Stimulated activated CD4-positive, alpha-beta T cell treated with anti-CD3 and anti-CD28 coated beads, Interleukin-12 subunit alpha, Interleukin-12 subunit beta, amount 100 ng/mL, for 4 hours (primary cell): ENCODE measurements at regions not wholly inside any gene's neighbourhood (a gene's known extent, or its start where the extent isn't known, plus 50 kb on each side); places are given as distances from the start of the nearest gene placed in this dataset.
"Not testable (repeated sequence)": the region's sequence is repeated elsewhere in the genome, so short reads cannot be mapped to it uniquely, and the experiment has no call there.

Experiments used
- DNase-seq: peaks from one replicate; pipeline ENCODE4 v3.0.0-alpha.2; 2020

DNA sequence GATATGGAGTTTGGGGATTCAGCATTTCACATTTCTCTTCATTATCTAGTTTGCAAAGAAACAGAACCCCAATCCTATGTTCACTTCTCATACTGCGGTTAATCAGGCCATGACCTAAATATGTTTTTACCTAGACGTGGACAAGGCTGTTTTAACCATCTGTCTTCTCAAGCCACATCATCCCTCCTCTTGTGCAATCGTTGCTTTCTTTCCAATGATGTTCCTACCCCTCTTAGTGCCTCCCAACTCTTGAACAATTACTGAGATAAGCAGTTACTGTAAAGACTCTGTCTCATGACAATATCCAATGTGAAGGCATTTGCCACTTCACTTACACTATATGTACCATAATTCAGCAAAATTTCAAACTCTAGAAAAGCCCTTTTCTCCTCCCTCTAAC is 406.2 kb downstream of the LIG4 start:
- DNase-seq = no peak

DNA sequence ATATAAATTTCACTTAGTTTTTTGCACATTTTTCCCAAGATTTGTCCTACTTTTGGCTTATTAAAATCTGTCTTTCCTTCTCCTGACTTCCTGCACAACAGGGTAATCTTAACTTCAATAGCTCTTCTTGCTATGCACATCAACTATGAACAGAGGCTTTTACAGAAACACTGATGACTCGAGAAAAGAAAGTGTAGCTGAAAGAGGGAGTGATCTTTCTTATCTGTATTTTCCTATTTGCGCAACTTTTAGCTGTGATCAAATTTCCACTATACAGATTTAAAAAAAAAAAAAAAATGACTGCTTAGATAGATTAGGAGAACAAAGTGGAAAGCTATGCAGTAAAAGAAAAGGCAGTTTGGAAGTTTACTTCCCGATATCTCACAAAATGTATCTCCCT is 406.9 kb downstream of the LIG4 start:
- DNase-seq = no peak

DNA sequence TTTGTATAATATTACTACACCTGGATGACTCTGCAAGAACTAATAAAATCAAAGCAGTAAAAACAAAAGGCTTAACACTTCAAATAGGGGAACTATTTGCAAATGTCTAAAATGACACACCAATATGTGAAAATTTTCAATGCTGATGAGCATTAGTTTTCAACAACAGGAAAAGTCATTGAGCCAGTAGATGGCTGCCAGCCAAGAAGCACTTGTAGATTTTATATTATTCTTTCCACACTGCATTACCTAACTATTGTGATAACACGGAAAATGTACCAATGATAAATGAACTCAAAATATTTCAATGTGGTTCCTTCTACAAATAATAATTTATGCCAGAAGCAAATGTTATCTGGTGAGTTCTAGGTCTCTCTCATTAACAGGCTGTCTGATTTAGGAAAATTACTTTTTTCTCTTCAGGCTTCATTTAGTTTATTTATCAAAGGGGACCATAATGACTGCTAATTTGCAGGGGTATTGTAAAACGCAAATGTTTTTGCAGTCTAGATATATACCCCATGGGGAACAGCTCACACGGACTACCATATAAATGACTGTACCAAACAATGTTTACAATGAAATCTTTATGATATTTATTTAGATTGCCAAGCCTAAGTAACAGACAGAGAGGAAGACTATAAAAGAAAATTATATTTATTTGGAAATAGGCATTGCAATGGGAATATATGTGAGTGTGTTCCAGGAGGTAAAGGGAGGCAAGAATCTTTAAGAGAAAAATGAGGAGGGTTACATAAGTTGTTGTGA is 407.8 kb downstream of the LIG4 start:
- DNase-seq = no peak

- no peak for DNase-seq
Measured at GRCh38 chr13:107806726-107807125, 408.6 kb downstream of the LIG4 start.

- DNase-seq = no peak
Measured at GRCh38 chr13:107803822-107804495, 411.4 kb downstream of the LIG4 start.

DNA sequence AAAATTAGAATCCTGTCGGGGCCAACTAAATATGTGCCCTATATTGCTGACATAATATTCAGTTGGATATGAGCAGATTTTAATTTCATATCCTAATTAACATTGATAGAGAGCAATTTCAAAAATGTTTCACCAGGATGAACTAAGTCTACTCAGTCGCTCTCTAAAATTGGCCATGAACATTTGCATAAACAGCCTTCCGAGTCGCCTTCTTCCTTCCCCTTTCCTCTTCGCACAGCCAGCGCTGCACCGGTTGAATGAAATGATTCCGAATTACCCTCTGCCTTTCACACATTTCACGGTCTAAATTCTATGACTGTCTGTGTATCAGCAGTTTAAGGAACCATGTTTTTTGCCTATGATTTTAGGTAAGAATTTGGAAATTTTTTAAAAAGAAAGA is 413.7 kb downstream of the LIG4 start:
- DNase-seq = no peak

- DNase-seq = no peak
Measured at GRCh38 chr13:107799001-107799400, 416.3 kb downstream of the LIG4 start.

DNA sequence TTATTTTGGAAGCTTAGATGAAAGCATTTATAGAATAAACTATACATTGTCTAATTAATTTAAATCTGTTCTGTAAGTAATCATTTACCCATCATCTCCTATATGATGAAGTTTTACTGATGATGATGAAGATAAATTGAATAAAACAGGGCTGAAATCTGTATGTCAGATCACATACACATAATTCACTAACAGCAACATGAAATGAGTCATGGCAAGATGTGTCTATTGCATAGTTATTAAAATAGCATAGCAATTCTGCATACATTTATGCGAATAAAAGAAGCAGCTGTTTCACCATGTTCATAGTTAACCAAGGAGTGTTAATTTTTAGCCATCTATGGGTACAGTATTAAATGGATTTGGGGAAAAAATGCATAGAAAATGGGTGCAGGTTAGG is 424.9 kb downstream of the LIG4 start:
- no peak for DNase-seq

- DNase-seq = no peak
Measured at GRCh38 chr13:107788464-107789165, 426.7 kb downstream of the LIG4 start.

- DNase-seq = not testable (repeated sequence)
Measured at GRCh38 chr13:107782646-107783045, 432.7 kb downstream of the LIG4 start.

GRCh38 chr13:107778094-107778493 is 437.2 kb downstream of the LIG4 start:
- DNase-seq = no peak

GRCh38 chr13:107770541-107770940 is 444.8 kb downstream of the LIG4 start:
- no peak for DNase-seq

- no peak for DNase-seq
Measured at GRCh38 chr13:107767119-107767518, 448.2 kb downstream of the LIG4 start.

DNA sequence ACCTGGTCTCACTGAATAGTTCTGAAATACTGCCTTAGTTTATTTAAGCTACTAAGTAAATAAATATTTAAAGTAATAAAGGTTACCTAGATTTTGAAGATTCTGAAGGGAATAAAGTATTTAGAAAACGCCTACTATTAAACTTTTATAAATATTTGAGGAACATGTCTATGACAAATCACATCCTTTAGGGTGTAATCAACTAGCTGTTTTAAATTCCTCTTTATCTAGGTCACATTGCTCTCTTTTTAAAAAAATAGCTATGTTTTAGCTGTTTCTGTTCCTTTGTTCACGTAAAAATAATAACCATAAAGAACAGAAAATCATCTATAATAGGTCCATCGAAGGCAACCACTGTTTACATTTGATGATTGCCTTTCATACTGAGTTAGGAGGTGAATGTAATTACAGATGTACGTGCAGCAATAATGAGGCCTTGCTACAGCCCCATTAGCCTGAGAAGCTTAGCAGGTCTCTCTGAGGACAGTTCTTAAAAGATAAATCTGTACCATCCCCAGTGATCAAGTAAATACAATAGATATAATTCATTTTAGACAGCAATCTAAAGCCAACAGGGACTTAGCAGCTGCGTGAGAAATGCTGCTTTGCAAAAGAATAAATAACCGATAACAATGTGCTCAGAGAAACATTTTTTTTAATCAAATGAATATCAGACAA is 449.5 kb downstream of the LIG4 start:
- no peak for DNase-seq

- DNase-seq = no peak
Measured at GRCh38 chr13:107764046-107764445, 451.3 kb downstream of the LIG4 start.

- DNase-seq = no peak
Measured at GRCh38 chr13:107753748-107754147, 461.6 kb downstream of the LIG4 start.

DNA sequence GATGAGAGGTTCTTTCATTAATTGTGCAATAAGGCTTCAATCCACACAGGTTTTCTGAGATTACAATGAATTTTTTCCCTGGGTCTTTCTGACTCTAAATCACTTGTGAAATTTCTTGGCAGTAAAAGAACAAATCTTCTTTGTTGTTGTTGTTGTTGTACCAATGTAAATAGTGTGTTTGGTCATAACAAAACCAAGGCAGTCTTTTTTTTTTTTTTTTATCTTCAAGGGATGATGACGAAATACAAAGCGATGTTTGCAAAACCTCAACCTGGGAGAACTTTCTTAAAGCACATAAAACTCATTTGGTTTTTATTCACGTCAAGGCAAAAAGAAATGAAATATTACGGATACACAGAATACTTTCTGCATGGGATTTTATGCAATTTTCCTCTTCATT is 462.0 kb downstream of the LIG4 start:
- DNase-seq = no peak

- DNase-seq = no peak
Measured at GRCh38 chr13:107743983-107744382, 471.4 kb downstream of the LIG4 start.

DNA sequence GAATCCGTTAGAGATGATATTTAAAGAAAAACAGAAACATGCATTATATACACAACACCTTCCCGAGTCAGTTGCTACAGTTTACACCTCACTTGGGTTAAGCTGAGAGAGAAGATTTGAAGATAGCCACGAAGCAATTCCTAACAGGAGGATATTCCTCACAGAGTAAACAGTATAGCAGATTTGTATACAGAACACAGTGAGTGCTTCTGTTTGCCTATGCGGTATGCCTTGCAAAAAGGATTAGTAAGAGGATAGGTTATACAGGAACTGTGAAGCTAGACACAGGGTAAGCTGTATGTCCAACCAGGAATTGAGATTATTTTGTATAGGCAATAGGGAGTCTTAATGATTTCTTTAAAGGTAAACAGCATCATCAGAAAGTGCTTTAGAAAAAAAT is 471.8 kb downstream of the LIG4 start:
- no peak for DNase-seq

- DNase-seq = no peak
Measured at GRCh38 chr13:107743100-107743499, 472.2 kb downstream of the LIG4 start.

DNA sequence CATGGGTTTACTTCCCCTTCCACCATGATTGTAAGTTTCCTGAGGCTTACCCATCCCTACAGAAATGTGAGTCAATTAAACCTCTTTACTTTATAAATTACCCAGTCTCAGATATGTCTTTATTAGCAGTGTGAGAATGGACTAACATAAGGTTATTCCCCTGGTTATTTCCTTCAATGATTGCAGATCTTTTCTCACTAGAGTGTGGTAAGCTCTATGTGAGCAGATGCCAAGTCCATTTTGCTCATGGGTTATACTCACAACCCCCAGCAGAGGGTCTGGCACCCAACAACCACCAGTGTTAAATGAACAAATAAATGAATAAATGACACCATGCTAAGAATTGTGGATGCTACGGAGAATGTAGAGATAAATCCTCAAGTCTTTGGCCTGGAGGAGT is 472.8 kb downstream of the LIG4 start:
- DNase-seq = no peak

- DNase-seq = no peak
Measured at GRCh38 chr13:107738004-107738403, 477.3 kb downstream of the LIG4 start.

GRCh38 chr13:107736731-107737130 is 478.6 kb downstream of the LIG4 start:
- no peak for DNase-seq

DNA sequence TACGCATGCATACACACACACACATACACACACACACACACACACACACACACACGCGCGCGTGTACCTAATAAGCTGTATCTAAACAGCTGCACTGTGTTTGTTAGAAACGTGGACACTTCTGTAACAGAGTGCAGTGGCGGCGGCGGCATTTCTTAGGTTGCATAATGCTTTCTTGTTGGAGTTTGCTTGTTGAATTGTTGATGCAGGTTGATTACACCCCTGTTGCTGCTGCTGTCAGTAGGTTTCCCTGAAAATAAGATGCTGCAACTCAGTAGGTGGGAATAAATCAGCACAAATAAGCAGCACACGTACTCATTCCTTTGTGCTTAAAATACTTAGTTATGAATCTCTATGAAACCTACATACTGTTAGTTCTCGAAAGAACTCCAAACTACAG is 479.2 kb downstream of the LIG4 start:
- no peak for DNase-seq
